ENCODE measurements at regions not wholly inside any gene's neighbourhood (a gene's known extent, or its start where the extent isn't known, plus 50 kb on each side); places are given as distances from the start of the nearest gene placed in this dataset.

DNA sequence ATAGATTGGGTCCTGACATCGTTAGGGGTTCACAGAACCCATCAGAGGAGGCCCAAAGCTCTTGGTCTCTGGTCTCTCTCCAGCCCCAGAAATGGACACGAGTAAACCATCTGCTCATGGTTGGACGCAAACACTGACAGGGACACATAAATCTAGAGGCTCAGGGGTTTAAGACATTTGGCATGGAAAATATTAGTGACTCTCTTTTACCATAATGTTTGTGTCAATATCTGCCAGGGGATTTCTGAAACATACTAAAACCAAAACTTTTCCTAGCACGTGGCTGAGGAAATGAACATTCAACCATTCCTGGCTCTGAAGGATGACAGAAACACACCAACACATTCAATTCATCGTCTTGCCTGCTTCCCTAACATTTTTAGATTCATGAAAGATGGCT lies 226.2 kb downstream of the SP3 start:
- H3K9me3 ChIP-seq (ENCODE audit: control insufficient read depth in 1 of 2, low read length in 2 of 2): no peaks in the 10 kb centered on the region
- Mint-ChIP-seq H3K4me1 (no peaks in the 10 kb centered on the region), H3K9me3 (peaks cover 0 to 8% (median 3%) of the 10 kb centered on the region in 8 donors), H3K4me3 (no peak overlapping the region), H3K36me3 (no peaks in the 10 kb centered on the region), H3K27ac (no peak overlapping the region), H3K27me3 (peaks cover 2 to 13% of the 10 kb centered on the region in 2 donors)
- no peaks in the 10 kb centered on the region for H3K27me3 ChIP-seq (ENCODE audit: insufficient read depth, low read length)
- ChIA-PET POLR2A (ENCODE audit: partially characterized antibody) (no interaction called here), CTCF (ENCODE audit: partially characterized antibody) (no interaction called here)
- H3K36me3 ChIP-seq (ENCODE audit: insufficient read depth, low read length): no peaks in the 10 kb centered on the region
- no peak for DNase-seq
- intact Hi-C loops (cut with micrococcal nuclease): no loop called here
- no peak overlapping the region for H3K27ac ChIP-seq (ENCODE audit: low read depth, low read length)
- H3K4me1 ChIP-seq (ENCODE audit: insufficient read depth, low read length): no peaks in the 10 kb centered on the region
- no peak overlapping the region for H3K4me3 ChIP-seq (ENCODE audit: low read length in 2 of 2)

DNA sequence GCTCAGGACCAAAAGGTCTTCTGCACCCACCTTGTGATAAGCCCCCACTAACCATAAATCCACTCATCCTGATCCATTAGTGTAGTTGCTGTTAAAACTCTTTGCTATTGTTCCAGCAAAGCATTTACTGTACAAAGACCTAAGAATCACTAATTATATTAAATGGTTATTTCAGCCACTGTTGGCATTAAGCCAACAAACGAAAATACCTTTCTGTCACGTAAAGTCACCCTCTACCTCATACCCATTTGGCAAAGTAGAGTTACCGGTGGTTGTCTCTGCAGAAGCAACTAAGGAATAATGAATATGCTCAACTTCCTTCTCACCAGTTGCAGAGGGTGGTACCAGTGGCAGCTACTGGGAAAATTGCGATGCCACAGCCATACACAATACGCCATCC lies 224.5 kb downstream of the SP3 start:
- H3K36me3 Mint-ChIP-seq: no peaks in the 10 kb centered on the region
- intact Hi-C loops (cut with micrococcal nuclease): no loop called here
- H3K4me1 Mint-ChIP-seq: no peaks in the 10 kb centered on the region
- Histone ChIP-seq H3K4me1 (ENCODE audit: insufficient read depth, low read length) (no peaks in the 10 kb centered on the region), H3K4me3 (ENCODE audit: low read length in 2 of 2) (no peak overlapping the region), H3K9me3 (ENCODE audit: control insufficient read depth in 1 of 2, low read length in 2 of 2) (no peaks in the 10 kb centered on the region), H3K36me3 (ENCODE audit: insufficient read depth, low read length) (no peaks in the 10 kb centered on the region), H3K27me3 (ENCODE audit: insufficient read depth, low read length) (no peaks in the 10 kb centered on the region), H3K27ac (ENCODE audit: low read depth, low read length) (no peak overlapping the region)
- no peak overlapping the region for H3K4me3 Mint-ChIP-seq
- H3K9me3 Mint-ChIP-seq: peaks cover 0 to 8% (median 3%) of the 10 kb centered on the region in 8 donors
- ChIA-PET CTCF (ENCODE audit: partially characterized antibody) (no interaction called here), POLR2A (ENCODE audit: partially characterized antibody) (no interaction called here)
- peaks cover 6 to 15% of the 10 kb centered on the region in 2 donors for H3K27me3 Mint-ChIP-seq
- no peak overlapping the region for H3K27ac Mint-ChIP-seq
- DNase-seq: no peak

GRCh38 chr2:173741759-173742158 lies 223.4 kb downstream of the SP3 start:
- no peak overlapping the region for H3K4me3 Mint-ChIP-seq
- peaks cover 0 to 8% (median 3%) of the 10 kb centered on the region in 8 donors for H3K9me3 Mint-ChIP-seq
- H3K4me1 ChIP-seq (ENCODE audit: insufficient read depth, low read length): no peaks in the 10 kb centered on the region
- no peaks in the 10 kb centered on the region for H3K27me3 ChIP-seq (ENCODE audit: insufficient read depth, low read length)
- no peak overlapping the region for H3K27ac ChIP-seq (ENCODE audit: low read depth, low read length)
- no peak overlapping the region for H3K4me3 ChIP-seq (ENCODE audit: low read length in 2 of 2)
- POLR2A ChIA-PET (ENCODE audit: partially characterized antibody): no interaction called here
- H3K27ac Mint-ChIP-seq: no peak overlapping the region
- no peaks in the 10 kb centered on the region for H3K36me3 Mint-ChIP-seq
- CTCF ChIA-PET (ENCODE audit: partially characterized antibody): no interaction called here
- peaks cover 9 to 22% of the 10 kb centered on the region in 2 donors for H3K27me3 Mint-ChIP-seq
- DNase-seq: no peak
- no peaks in the 10 kb centered on the region for H3K9me3 ChIP-seq (ENCODE audit: control insufficient read depth in 1 of 2, low read length in 2 of 2)
- intact Hi-C loops (cut with micrococcal nuclease): no loop called here
- no peaks in the 10 kb centered on the region for H3K4me1 Mint-ChIP-seq
- no peaks in the 10 kb centered on the region for H3K36me3 ChIP-seq (ENCODE audit: insufficient read depth, low read length)

GRCh38 chr2:173747035-173747434 lies 218.1 kb downstream of the SP3 start:
- H3K27ac ChIP-seq (ENCODE audit: low read depth, low read length): no peak overlapping the region
- H3K36me3 ChIP-seq (ENCODE audit: insufficient read depth, low read length): no peaks in the 10 kb centered on the region
- no peaks in the 10 kb centered on the region for H3K4me1 ChIP-seq (ENCODE audit: insufficient read depth, low read length)
- no peak for DNase-seq
- H3K36me3 Mint-ChIP-seq: no peaks in the 10 kb centered on the region
- no peaks in the 10 kb centered on the region for H3K9me3 Mint-ChIP-seq
- CTCF ChIA-PET (ENCODE audit: partially characterized antibody): no interaction called here
- no peak overlapping the region for H3K27ac Mint-ChIP-seq
- intact Hi-C loops (cut with micrococcal nuclease): no loop called here
- no peaks in the 10 kb centered on the region for H3K27me3 ChIP-seq (ENCODE audit: insufficient read depth, low read length)
- H3K27me3 Mint-ChIP-seq: peaks cover 8 to 24% of the 10 kb centered on the region in 2 donors
- H3K4me1 Mint-ChIP-seq: no peaks in the 10 kb centered on the region
- no peaks in the 10 kb centered on the region for H3K9me3 ChIP-seq (ENCODE audit: control insufficient read depth in 1 of 2, low read length in 2 of 2)
- H3K4me3 ChIP-seq (ENCODE audit: low read length in 2 of 2): no peak overlapping the region
- POLR2A ChIA-PET (ENCODE audit: partially characterized antibody): no interaction called here
- H3K4me3 Mint-ChIP-seq: no peak overlapping the region

GRCh38 chr2:173749315-173749714 lies 215.9 kb downstream of the SP3 start:
- Mint-ChIP-seq H3K4me1 (no peaks in the 10 kb centered on the region), H3K27me3 (peaks cover 6 to 17% of the 10 kb centered on the region in 2 donors), H3K9me3 (no peaks in the 10 kb centered on the region), H3K36me3 (no peaks in the 10 kb centered on the region), H3K4me3 (no peak overlapping the region), H3K27ac (no peak overlapping the region)
- ChIA-PET POLR2A (ENCODE audit: partially characterized antibody) (no interaction called here), CTCF (ENCODE audit: partially characterized antibody) (no interaction called here)
- Histone ChIP-seq H3K4me3 (ENCODE audit: low read length in 2 of 2) (no peak overlapping the region), H3K4me1 (ENCODE audit: insufficient read depth, low read length) (no peaks in the 10 kb centered on the region), H3K27ac (ENCODE audit: low read depth, low read length) (no peak overlapping the region), H3K9me3 (ENCODE audit: control insufficient read depth in 1 of 2, low read length in 2 of 2) (no peaks in the 10 kb centered on the region), H3K27me3 (ENCODE audit: insufficient read depth, low read length) (no peaks in the 10 kb centered on the region), H3K36me3 (ENCODE audit: insufficient read depth, low read length) (no peaks in the 10 kb centered on the region)
- DNase-seq: no peak
- intact Hi-C loops (cut with micrococcal nuclease): no loop called here

- DNase-seq: no peak
- Histone ChIP-seq H3K9me3 (ENCODE audit: control insufficient read depth in 1 of 2, low read length in 2 of 2) (no peaks in the 10 kb centered on the region), H3K4me1 (ENCODE audit: insufficient read depth, low read length) (no peaks in the 10 kb centered on the region), H3K27ac (ENCODE audit: low read depth, low read length) (no peak overlapping the region), H3K4me3 (ENCODE audit: low read length in 2 of 2) (no peak overlapping the region), H3K27me3 (ENCODE audit: insufficient read depth, low read length) (no peaks in the 10 kb centered on the region), H3K36me3 (ENCODE audit: insufficient read depth, low read length) (no peaks in the 10 kb centered on the region)
- ChIA-PET CTCF (ENCODE audit: partially characterized antibody) (interaction anchor here (0.7 kb wide), 1 partner anchor 1085 kb away, joined by 3 read pairs; no protein-coding TSS in a partner anchor), POLR2A (ENCODE audit: partially characterized antibody) (interaction anchor here (0.6 kb wide), 1 partner anchor 1387 kb away, joined by 4 read pairs; no protein-coding TSS in a partner anchor)
- no peak overlapping the region for H3K27ac Mint-ChIP-seq
- H3K27me3 Mint-ChIP-seq: peaks cover 7 to 19% of the 10 kb centered on the region in 2 donors
- H3K9me3 Mint-ChIP-seq: no peaks in the 10 kb centered on the region
- no peak overlapping the region for H3K4me3 Mint-ChIP-seq
- no peaks in the 10 kb centered on the region for H3K36me3 Mint-ChIP-seq
- H3K4me1 Mint-ChIP-seq: no peaks in the 10 kb centered on the region
- intact Hi-C loops (cut with micrococcal nuclease): loop anchor here (5.0 kb wide), 1 partner anchor 292 kb away; no protein-coding TSS in a partner anchor
Measured at GRCh38 chr2:173750353-173750801, 214.8 kb downstream of the SP3 start.

GRCh38 chr2:173750831-173751230 lies 214.3 kb downstream of the SP3 start:
- no peak overlapping the region for H3K27ac Mint-ChIP-seq
- H3K27me3 Mint-ChIP-seq: peaks cover 7 to 19% of the 10 kb centered on the region in 2 donors
- intact Hi-C loops (cut with micrococcal nuclease): loop anchor here (5.0 kb wide), 1 partner anchor 291 kb away; no protein-coding TSS in a partner anchor
- Histone ChIP-seq H3K4me1 (ENCODE audit: insufficient read depth, low read length) (no peaks in the 10 kb centered on the region), H3K36me3 (ENCODE audit: insufficient read depth, low read length) (no peaks in the 10 kb centered on the region), H3K9me3 (ENCODE audit: control insufficient read depth in 1 of 2, low read length in 2 of 2) (no peaks in the 10 kb centered on the region), H3K4me3 (ENCODE audit: low read length in 2 of 2) (no peak overlapping the region), H3K27me3 (ENCODE audit: insufficient read depth, low read length) (no peaks in the 10 kb centered on the region), H3K27ac (ENCODE audit: low read depth, low read length) (no peak overlapping the region)
- CTCF ChIA-PET (ENCODE audit: partially characterized antibody): no interaction called here
- DNase-seq: no peak
- no peak overlapping the region for H3K4me3 Mint-ChIP-seq
- no peaks in the 10 kb centered on the region for H3K36me3 Mint-ChIP-seq
- POLR2A ChIA-PET (ENCODE audit: partially characterized antibody): no interaction called here
- no peaks in the 10 kb centered on the region for H3K9me3 Mint-ChIP-seq
- H3K4me1 Mint-ChIP-seq: no peaks in the 10 kb centered on the region
